A549 (cell line): ENCODE measurements at regions not wholly inside any gene's neighbourhood (a gene's known extent, or its start where the extent isn't known, plus 50 kb on each side); places are given as distances from the start of the nearest gene placed in this dataset.

Source experiments
- ATAC-seq, 2 experiments: fragments of 200-7000 bp in 1 of 2; fragments of >200 bp in 1 of 2; cut with Nextera tagmentation in 1 of 2; cut with Tn5 transposase in 1 of 2; 3 replicates each; pipeline versions ENCODE4 v1.8.0 to v1.9.1; 2018 to 2020; ENCODE audit warnings: mild to moderate bottlenecking in 1 of 2, moderate library complexity in 1 of 2
- CTCF ChIA-PET: fragments of 300-600 bp; sonication (Branson Sonifier 250); formaldehyde crosslinking; extraction: SDS; loops from one replicate; lab custom pipeline; 2021; ENCODE audit warnings: antibody characterized with exemption, inconsistent platforms; lab: Yijun Ruan, JAX
- POLR2A ChIA-PET: fragments of 350-600 bp; formaldehyde crosslinking; extraction: SDS; loops from one replicate; lab custom pipeline; 2021; ENCODE audit warnings: antibody characterized with exemption, inconsistent platforms; lab: Yijun Ruan, JAX
- DNase-seq, 2 experiments: peaks; one replicate each; pipeline versions ENCODE4 v3.0.0 to v3.0.0-alpha.2; 2011 to 2016; ENCODE audit warnings: low read depth in 1 of 2, low spot score in 1 of 2
- FAIRE-seq: peaks from 2 replicates; lab custom pipeline; 2011; peaks lifted over from hg19 to GRCh38; lab: Jason Lieb, UNC
- H3K27ac ChIP-seq, 2 experiments: fragments of >200 bp; sonication (Bioruptor Twin); formaldehyde crosslinking; 3 replicates each; pipeline ENCODE4 v1.5.1; 2016 to 2017
- H3K4me1 ChIP-seq: fragments of >200 bp; sonication (Bioruptor Twin); formaldehyde crosslinking; 3 replicates; pipeline ENCODE4 v1.6.1; 2016
- H3K4me2 ChIP-seq: fragments of >200 bp; sonication (Bioruptor Twin); formaldehyde crosslinking; 3 replicates; pipeline ENCODE4 v1.6.1; 2016
- H3K4me3 ChIP-seq: fragments of >200 bp; sonication (Bioruptor Twin); formaldehyde crosslinking; 3 replicates; pipeline ENCODE4 v1.5.1; 2016
- H3K9me3 ChIP-seq: fragments of >200 bp; sonication (Bioruptor Twin); formaldehyde crosslinking; 3 replicates; pipeline ENCODE4 v1.6.1; 2016
- CBX2 ChIP-seq: fragments of 200-600 bp; sonication (generic); IDR thresholded peaks from 2 replicates; pipeline ENCODE4 v1.6.1; 2016; ENCODE audit warnings: low read depth, mild to moderate bottlenecking, borderline replicate concordance
- CEBPB ChIP-seq, 2 experiments: fragments of >200 bp in 1 of 2; sonication (Bioruptor Twin) in 1 of 2; formaldehyde crosslinking in 1 of 2; IDR thresholded peaks; 2 replicates each; pipeline ENCODE4 v1.6.1; 2012 to 2016
- CHD2 ChIP-seq: fragments of 150-350 bp; IDR thresholded peaks from 2 replicates; pipeline ENCODE4 v1.6.1; 2014; ENCODE audit warnings: low read length; ENCODE audit not compliant: partially characterized antibody
- E2F6 ChIP-seq: IDR thresholded peaks from 2 replicates; pipeline ENCODE4 v1.6.1; 2012; ENCODE audit warnings: low read depth, borderline replicate concordance
- EHMT2 ChIP-seq: fragments of 200-600 bp; sonication (generic); IDR thresholded peaks from 2 replicates; pipeline ENCODE4 v1.6.1; 2016; ENCODE audit warnings: antibody characterized with exemption, low read depth, mild to moderate bottlenecking, moderate library complexity
- FOSB ChIP-seq: fragments of 250-450 bp; sonication (Bioruptor Pico); IDR thresholded peaks from 2 replicates; pipeline ENCODE4 v1.5.0; 2020; ENCODE audit warnings: mild to moderate bottlenecking, moderate library complexity
- FOSL2 ChIP-seq, 2 experiments: fragments of 450-650 bp in 1 of 2; fragments of >200 bp in 1 of 2; sonication (Bioruptor Twin) in 1 of 2; formaldehyde crosslinking; IDR thresholded peaks; 2 replicates each; pipeline versions ENCODE4 v1.5.0 to v1.6.1; 2016 to 2020; ENCODE audit warnings: mild to moderate bottlenecking in 1 of 2, moderate library complexity in 1 of 2
- GATA3 ChIP-seq: IDR thresholded peaks from 2 replicates; pipeline ENCODE4 v1.6.1; 2012; ENCODE audit warnings: borderline replicate concordance
- JUN ChIP-seq, 2 experiments: fragments of >200 bp; sonication (Bioruptor Twin); formaldehyde crosslinking; IDR thresholded peaks; 2 replicates in 1 of 2; 3 replicates in 1 of 2; pipeline ENCODE4 v1.6.1; 2016 to 2017
- JUNB ChIP-seq: fragments of >200 bp; sonication (Bioruptor Twin); formaldehyde crosslinking; IDR thresholded peaks from 2 replicates; pipeline ENCODE4 v1.6.1; 2016
- KDM1A ChIP-seq: fragments of 200-600 bp; sonication (generic); IDR thresholded peaks from 2 replicates; pipeline ENCODE4 v1.6.1; 2016; ENCODE audit warnings: low read depth, mild to moderate bottlenecking
- NFE2L2 ChIP-seq: fragments of 150-350 bp; conservative IDR thresholded peaks from 2 replicates; pipeline ENCODE4 v1.6.1; 2014; ENCODE audit warnings: low read length
- PBX3 ChIP-seq: IDR thresholded peaks from 2 replicates; pipeline ENCODE4 v1.6.1; 2012
- PHF8 ChIP-seq: fragments of 200-600 bp; sonication (generic); IDR thresholded peaks from 2 replicates; pipeline ENCODE4 v1.6.1; 2016; ENCODE audit warnings: low read depth, mild to moderate bottlenecking, antibody characterized with exemption, moderate library complexity, borderline replicate concordance
- POLR2AphosphoS2 ChIP-seq: conservative IDR thresholded peaks from 2 replicates; pipeline ENCODE4 v1.6.1; 2012; ENCODE audit warnings: low read length, improper control_type of control experiment, inconsistent platforms
- RCOR1 ChIP-seq: fragments of 150-350 bp; IDR thresholded peaks from 2 replicates; pipeline ENCODE4 v1.6.1; 2014; ENCODE audit warnings: antibody characterized with exemption, low read length, low read depth
- RFX5 ChIP-seq: fragments of 450-650 bp; IDR thresholded peaks from 2 replicates; pipeline ENCODE4 v1.7.1; 2014; ENCODE audit warnings: antibody characterized with exemption, mild to moderate bottlenecking, moderate library complexity
- RNF2 ChIP-seq: fragments of 200-600 bp; sonication (generic); IDR thresholded peaks from 2 replicates; pipeline ENCODE4 v1.6.1; 2016; ENCODE audit warnings: low read depth, mild to moderate bottlenecking, antibody characterized with exemption, moderate library complexity, borderline replicate concordance
- SMC3 ChIP-seq: fragments of >200 bp; sonication (Bioruptor Twin); formaldehyde crosslinking; IDR thresholded peaks from 3 replicates; pipeline ENCODE4 v1.6.1; 2018; ENCODE audit warnings: inconsistent platforms
- TFCP2L1 ChIP-seq: fragments of 250-450 bp; sonication (Bioruptor Pico); IDR thresholded peaks from 2 replicates; pipeline ENCODE4 v1.5.0; 2021; ENCODE audit warnings: mild to moderate bottlenecking
- ZC3H11A ChIP-seq: fragments of 450-650 bp; IDR thresholded peaks from 2 replicates; pipeline ENCODE4 v1.6.1; 2014; ENCODE audit warnings: antibody characterized with exemption, mild to moderate bottlenecking
- ZNF302 ChIP-seq: fragments of 250-450 bp; sonication (Bioruptor Pico); IDR thresholded peaks from 2 replicates; pipeline ENCODE4 v1.9.0; 2021; ENCODE audit warnings: inconsistent platforms, mild to moderate bottlenecking, moderate library complexity
- ZSCAN20 ChIP-seq: fragments of 250-450 bp; sonication (Bioruptor Pico); IDR thresholded peaks from 2 replicates; pipeline ENCODE4 v1.8.0; 2022; ENCODE audit warnings: mild to moderate bottlenecking, moderate library complexity
- WGBS: methylation state at CpG from one replicate; pipeline ENCODE4 v1.1.6; 2017; ENCODE audit errors: missing lambda C conversion rate; 5-methylcytosine and 5-hydroxymethylcytosine counted together
- TF ChIP-seq, protein P1 (sequence below): fragments of >200 bp; sonication (Bioruptor Twin); formaldehyde crosslinking; IDR thresholded peaks from 3 replicates; pipeline ENCODE4 v1.5.1; 2016
- TF ChIP-seq, protein P2 (sequence below): fragments of 250-450 bp; sonication (Bioruptor Pico); IDR thresholded peaks from 2 replicates; pipeline ENCODE4 v1.5.0; 2020; ENCODE audit warnings: low read depth, mild to moderate bottlenecking, moderate library complexity

DNA sequence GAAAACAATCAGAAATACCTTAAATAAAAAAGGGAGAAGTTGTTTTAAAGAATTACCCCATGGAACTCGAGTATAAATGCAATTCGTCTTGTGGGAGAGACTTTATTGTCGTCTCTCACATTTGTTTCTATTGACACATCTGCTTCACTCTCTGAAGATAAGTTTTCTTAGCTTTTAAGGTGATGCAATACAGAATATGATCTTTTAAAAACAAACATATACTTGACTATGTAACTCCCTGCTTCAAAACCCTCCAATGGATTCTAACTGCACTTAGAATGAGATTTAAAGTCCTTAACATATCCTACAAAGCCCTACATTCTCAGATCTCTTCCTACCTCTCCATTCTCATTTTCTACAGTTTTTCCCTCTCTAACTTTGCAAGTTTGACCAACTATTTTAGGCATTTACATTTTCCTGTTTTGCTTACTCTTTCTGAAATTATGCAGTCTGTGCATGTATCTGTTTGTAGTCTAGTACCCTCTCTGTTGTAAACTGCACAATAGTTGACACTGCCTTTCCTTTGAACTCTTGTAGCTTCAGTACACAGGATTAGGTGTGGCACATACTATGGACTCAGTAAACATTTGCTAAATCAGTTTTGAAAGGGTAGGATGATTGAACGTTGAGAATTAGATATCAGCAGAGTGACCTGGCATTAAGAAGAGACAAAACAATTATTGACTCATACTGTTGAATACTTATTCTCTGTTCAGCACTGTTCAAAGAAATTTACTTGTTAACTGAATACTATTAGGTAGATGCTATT lies 59.8 kb downstream of the AGTR2 start (continued):
- TF ChIP-seq E2F6 (no peak), PHF8 (no peak)

GRCh38 chrX:116232833-116233232 lies 62.3 kb downstream of the AGTR2 start:
- 0 out of 3 replicates have a peak overlapping the region, but pooled peaks have one; percentile 19 for H3K4me2 ChIP-seq
- H3K4me1 ChIP-seq, result peaks cover 25% of the 10 kb centered on the region
- peaks cover 13% of the 10 kb centered on the region; the same call in 2 of the 3 replicates for H3K9me3 ChIP-seq
- FAIRE-seq, result no peak
- CTCF ChIA-PET, result no interaction called here
- peak in 1 of 2 experiments; percentile 74 for DNase-seq
- H3K4me3 ChIP-seq, result no peak overlapping the region
- ATAC-seq, result peak; percentile 76 to 77; a peak in 5 of 6 replicates
- peak overlapping the region; percentile 79 to 81 for H3K27ac ChIP-seq
- no peak for TF ChIP-seq RNF2
- TF ChIP-seq FOSL2 (IDR thresholded peaks at IDR 0.05), result no peak
- TF ChIP-seq FOSL2 (CRISPR knock-in tag; IDR thresholded peaks at IDR 0.05), result peak; percentile 49
- peak; percentile 50 to 73; a peak in 2 of 4 replicates for TF ChIP-seq CEBPB (IDR thresholded peaks at IDR 0.05)
- peak; percentile 32; the same call in 1 of the 2 replicates for TF ChIP-seq JUNB
- no peak for TF ChIP-seq NFE2L2
- TF ChIP-seq JUN (IDR thresholded peaks at IDR 0.05), result no peak
- no peak for TF ChIP-seq E2F6
- peak; percentile 12; the same call in 1 of the 2 replicates for TF ChIP-seq GATA3
- 17% methylated on average over 3 of the region's 3 CpGs for WGBS
- POLR2A ChIA-PET, result no interaction called here

GRCh38 chrX:116236666-116237065 lies 66.1 kb downstream of the AGTR2 start:
- no peak for TF ChIP-seq JUNB
- no peak for TF ChIP-seq SMC3
- no peak for TF ChIP-seq KDM1A
- TF ChIP-seq RCOR1, result no peak
- TF ChIP-seq CHD2, result no peak
- TF ChIP-seq FOSL2 (IDR thresholded peaks at IDR 0.05), result no peak
- TF ChIP-seq FOSL2 (CRISPR knock-in tag; IDR thresholded peaks at IDR 0.05), result no peak
- no peak for TF ChIP-seq ZNF302 (CRISPR knock-in tag)
- no peak for TF ChIP-seq ZC3H11A
- TF ChIP-seq, protein P1, sequence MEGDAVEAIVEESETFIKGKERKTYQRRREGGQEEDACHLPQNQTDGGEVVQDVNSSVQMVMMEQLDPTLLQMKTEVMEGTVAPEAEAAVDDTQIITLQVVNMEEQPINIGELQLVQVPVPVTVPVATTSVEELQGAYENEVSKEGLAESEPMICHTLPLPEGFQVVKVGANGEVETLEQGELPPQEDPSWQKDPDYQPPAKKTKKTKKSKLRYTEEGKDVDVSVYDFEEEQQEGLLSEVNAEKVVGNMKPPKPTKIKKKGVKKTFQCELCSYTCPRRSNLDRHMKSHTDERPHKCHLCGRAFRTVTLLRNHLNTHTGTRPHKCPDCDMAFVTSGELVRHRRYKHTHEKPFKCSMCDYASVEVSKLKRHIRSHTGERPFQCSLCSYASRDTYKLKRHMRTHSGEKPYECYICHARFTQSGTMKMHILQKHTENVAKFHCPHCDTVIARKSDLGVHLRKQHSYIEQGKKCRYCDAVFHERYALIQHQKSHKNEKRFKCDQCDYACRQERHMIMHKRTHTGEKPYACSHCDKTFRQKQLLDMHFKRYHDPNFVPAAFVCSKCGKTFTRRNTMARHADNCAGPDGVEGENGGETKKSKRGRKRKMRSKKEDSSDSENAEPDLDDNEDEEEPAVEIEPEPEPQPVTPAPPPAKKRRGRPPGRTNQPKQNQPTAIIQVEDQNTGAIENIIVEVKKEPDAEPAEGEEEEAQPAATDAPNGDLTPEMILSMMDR, result no peak
- TF ChIP-seq PBX3, result no peak
- no peak for TF ChIP-seq ZSCAN20 (CRISPR knock-in tag)
- no peak for TF ChIP-seq PHF8
- TF ChIP-seq FOSB, result no peak
- TF ChIP-seq, protein P2, sequence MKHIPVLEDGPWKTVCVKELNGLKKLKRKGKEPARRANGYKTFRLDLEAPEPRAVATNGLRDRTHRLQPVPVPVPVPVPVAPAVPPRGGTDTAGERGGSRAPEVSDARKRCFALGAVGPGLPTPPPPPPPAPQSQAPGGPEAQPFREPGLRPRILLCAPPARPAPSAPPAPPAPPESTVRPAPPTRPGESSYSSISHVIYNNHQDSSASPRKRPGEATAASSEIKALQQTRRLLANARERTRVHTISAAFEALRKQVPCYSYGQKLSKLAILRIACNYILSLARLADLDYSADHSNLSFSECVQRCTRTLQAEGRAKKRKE (CRISPR knock-in tag), result no peak
- TF ChIP-seq EHMT2, result no peak
- TF ChIP-seq POLR2AphosphoS2, result no peak
- TF ChIP-seq RFX5, result no peak
- no peak for TF ChIP-seq CEBPB (IDR thresholded peaks at IDR 0.05)
- TF ChIP-seq TFCP2L1, result no peak
- no peak for TF ChIP-seq CBX2
- TF ChIP-seq, all 56 proteins: peak for 0
- H3K4me3 ChIP-seq, result no peak overlapping the region
- H3K27ac ChIP-seq, result no peak overlapping the region
- FAIRE-seq, result no peak
- peaks cover 24% of the 10 kb centered on the region for H3K4me1 ChIP-seq
- CTCF ChIA-PET, result no interaction called here
- no peak for DNase-seq
- peaks cover 8% of the 10 kb centered on the region; the same call in 1 of the 3 replicates for H3K9me3 ChIP-seq
- no peak for ATAC-seq
- no peak overlapping the region for H3K4me2 ChIP-seq
- POLR2A ChIA-PET, result no interaction called here
